BJ (cell line): ENCODE measurements at regions not wholly inside any gene's neighbourhood (a gene's known extent, or its start where the extent isn't known, plus 50 kb on each side); places are given as distances from the start of the nearest gene placed in this dataset.

ENCODE experiments used
- CTCF ChIA-PET: fragments of 350-600 bp; formaldehyde crosslinking; extraction: SDS; loops from one replicate; lab custom pipeline; 2021; ENCODE audit warnings: antibody characterized with exemption, inconsistent platforms; lab: Yijun Ruan, JAX
- POLR2A ChIA-PET: fragments of 300-600 bp; sonication (Branson Sonifier 250); formaldehyde crosslinking; extraction: SDS; loops from one replicate; lab custom pipeline; 2021; ENCODE audit warnings: antibody characterized with exemption; lab: Charles Lee
- DNase-seq: peaks from one replicate; pipeline ENCODE4 v3.0.0-alpha.2; 2011; ENCODE audit warnings: low read depth
- H3K27me3 ChIP-seq: 2 replicates; pipeline ENCODE4 v1.6.0; 2011; ENCODE audit warnings: low read length; ENCODE audit not compliant: control insufficient read depth, insufficient read depth
- H3K36me3 ChIP-seq: 2 replicates; pipeline ENCODE4 v1.5.1; 2011; ENCODE audit warnings: low read length; ENCODE audit not compliant: control insufficient read depth, insufficient read depth
- H3K4me3 ChIP-seq: 2 replicates; pipeline ENCODE4 v1.5.1; 2011; ENCODE audit warnings: low read depth, mild to moderate bottlenecking, control low read depth, low read length
- CTCF ChIP-seq: IDR thresholded peaks from 2 replicates; pipeline ENCODE4 v1.5.1; 2011; ENCODE audit warnings: low read depth, mild to moderate bottlenecking, control low read depth, inconsistent platforms, low read length, moderate library complexity; ENCODE audit not compliant: insufficient read depth

- DNase-seq, result no peak
- H3K36me3 ChIP-seq, result no peaks in the 10 kb centered on the region
- CTCF ChIA-PET, result no interaction called here
- H3K27me3 ChIP-seq, result no peaks in the 10 kb centered on the region
- TF ChIP-seq CTCF, result no peak
- POLR2A ChIA-PET, result no interaction called here
- no peak overlapping the region for H3K4me3 ChIP-seq
These were observed 120.7 kb upstream of the TMPRSS15 start for GRCh38 chr21:18524097-18524880.

GRCh38 chr21:18529254-18529653 is 125.7 kb upstream of the TMPRSS15 start:
- CTCF ChIA-PET, result no interaction called here
- H3K4me3 ChIP-seq, result no peak overlapping the region

GRCh38 chr21:18542081-18542480 is 138.5 kb upstream of the TMPRSS15 start:
- Histone ChIP-seq H3K27me3 (no peaks in the 10 kb centered on the region), H3K36me3 (no peaks in the 10 kb centered on the region), H3K4me3 (no peak overlapping the region)
- TF ChIP-seq CTCF, result no peak
- DNase-seq, result no peak
- POLR2A ChIA-PET, result no interaction called here
- CTCF ChIA-PET, result no interaction called here

More at GRCh38 chr21:18529254-18529653, 125.7 kb upstream of the TMPRSS15 start:
- no peaks in the 10 kb centered on the region for H3K36me3 ChIP-seq
- TF ChIP-seq CTCF, result no peak
- POLR2A ChIA-PET, result no interaction called here
- DNase-seq, result no peak
- no peaks in the 10 kb centered on the region for H3K27me3 ChIP-seq

- ChIA-PET CTCF (interaction anchor here (0.6 kb wide), 1 partner anchor 418 kb away, joined by 3 read pairs; no protein-coding TSS in a partner anchor), POLR2A (no interaction called here)
- Histone ChIP-seq H3K4me3 (no peak overlapping the region), H3K27me3 (no peaks in the 10 kb centered on the region), H3K36me3 (no peaks in the 10 kb centered on the region)
- no peak for TF ChIP-seq CTCF
- DNase-seq, result no peak
These were observed 142.3 kb upstream of the TMPRSS15 start for GRCh38 chr21:18545908-18546307.

- POLR2A ChIA-PET, result no interaction called here
- TF ChIP-seq CTCF, result no peak
- DNase-seq, result no peak
- Histone ChIP-seq H3K4me3 (no peak overlapping the region), H3K36me3 (no peaks in the 10 kb centered on the region), H3K27me3 (no peaks in the 10 kb centered on the region)
- CTCF ChIA-PET, result no interaction called here
These were observed 143.8 kb upstream of the TMPRSS15 start for GRCh38 chr21:18547347-18547746.
